Gastroesophageal sphincter (tissue), 3 donors: ENCODE measurements at regions not wholly inside any gene's neighbourhood (a gene's known extent, or its start where the extent isn't known, plus 50 kb on each side); places are given as distances from the start of the nearest gene placed in this dataset.

ENCODE experiments used
- CTCF ChIP-seq, 4 experiments: fragments of 200-600 bp in 2 of 4; fragments of 450-650 bp in 2 of 4; sonication (generic) in 1 of 4; IDR thresholded peaks; one replicate each; pipeline ENCODE4 v1.5.1; 2017 to 2019; ENCODE audit warnings: antibody characterized with exemption in 4 of 4, mild to moderate bottlenecking in 2 of 4, moderate library complexity in 2 of 4
- EP300 ChIP-seq: sonication (generic); formaldehyde crosslinking; IDR thresholded peaks from one replicate; pipeline ENCODE4 v1.6.1; 2017; ENCODE audit warnings: antibody characterized with exemption, mild to moderate bottlenecking
- POLR2A ChIP-seq, 2 donors: fragments of 450-650 bp; IDR thresholded peaks; one replicate each; pipeline ENCODE4 v1.6.1; 2017; ENCODE audit warnings: antibody characterized with exemption in 2 of 2, mild to moderate bottlenecking in 2 of 2, moderate library complexity in 1 of 2
- POLR2AphosphoS5 ChIP-seq: sonication (generic); formaldehyde crosslinking; IDR thresholded peaks from one replicate; pipeline ENCODE4 v1.6.1; 2017; ENCODE audit warnings: antibody characterized with exemption

GRCh38 chr10:107576746-107577145, 412.2 kb upstream of the SORCS1 start:
- no peak for TF ChIP-seq CTCF (IDR thresholded peaks at IDR 0.05)
- TF ChIP-seq POLR2A (IDR thresholded peaks at IDR 0.05), result no peak
- TF ChIP-seq POLR2AphosphoS5, result no peak
- no peak for TF ChIP-seq EP300
